ENCODE measurements at regions not wholly inside any gene's neighbourhood (a gene's known extent, or its start where the extent isn't known, plus 50 kb on each side); places are given as distances from the start of the nearest gene placed in this dataset.

DNA sequence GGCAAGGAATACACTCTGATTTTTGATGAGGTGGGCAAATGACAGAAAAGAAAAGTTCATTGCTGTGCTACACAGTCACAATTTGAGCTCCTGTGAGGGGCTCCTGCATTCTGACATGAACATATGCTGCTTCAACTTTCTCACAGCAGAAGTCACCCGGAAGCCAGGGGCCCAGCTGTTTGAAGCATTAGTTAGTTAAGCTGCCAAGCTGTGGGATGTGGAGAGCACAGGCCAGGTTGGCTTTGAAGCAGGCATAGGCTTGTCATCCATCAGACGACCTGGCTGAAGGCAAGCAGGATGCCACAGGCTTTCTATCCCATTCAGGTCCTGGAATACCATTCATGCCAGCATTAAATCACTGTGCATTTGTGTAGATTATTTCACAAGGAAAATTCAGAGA is 63.1 kb downstream of the MTNR1B start:
- H3K4me3 ChIP-seq (ENCODE audit: control insufficient read depth, low read depth, low read length): no peak overlapping the region
- TF ChIP-seq, protein P1, sequence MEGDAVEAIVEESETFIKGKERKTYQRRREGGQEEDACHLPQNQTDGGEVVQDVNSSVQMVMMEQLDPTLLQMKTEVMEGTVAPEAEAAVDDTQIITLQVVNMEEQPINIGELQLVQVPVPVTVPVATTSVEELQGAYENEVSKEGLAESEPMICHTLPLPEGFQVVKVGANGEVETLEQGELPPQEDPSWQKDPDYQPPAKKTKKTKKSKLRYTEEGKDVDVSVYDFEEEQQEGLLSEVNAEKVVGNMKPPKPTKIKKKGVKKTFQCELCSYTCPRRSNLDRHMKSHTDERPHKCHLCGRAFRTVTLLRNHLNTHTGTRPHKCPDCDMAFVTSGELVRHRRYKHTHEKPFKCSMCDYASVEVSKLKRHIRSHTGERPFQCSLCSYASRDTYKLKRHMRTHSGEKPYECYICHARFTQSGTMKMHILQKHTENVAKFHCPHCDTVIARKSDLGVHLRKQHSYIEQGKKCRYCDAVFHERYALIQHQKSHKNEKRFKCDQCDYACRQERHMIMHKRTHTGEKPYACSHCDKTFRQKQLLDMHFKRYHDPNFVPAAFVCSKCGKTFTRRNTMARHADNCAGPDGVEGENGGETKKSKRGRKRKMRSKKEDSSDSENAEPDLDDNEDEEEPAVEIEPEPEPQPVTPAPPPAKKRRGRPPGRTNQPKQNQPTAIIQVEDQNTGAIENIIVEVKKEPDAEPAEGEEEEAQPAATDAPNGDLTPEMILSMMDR (conservative IDR thresholded peaks at IDR 0.05; ENCODE audit: control insufficient read depth, insufficient read depth, low read depth, low read length): no peak
- DNase-seq (ENCODE audit: low read depth): no peak

DNA sequence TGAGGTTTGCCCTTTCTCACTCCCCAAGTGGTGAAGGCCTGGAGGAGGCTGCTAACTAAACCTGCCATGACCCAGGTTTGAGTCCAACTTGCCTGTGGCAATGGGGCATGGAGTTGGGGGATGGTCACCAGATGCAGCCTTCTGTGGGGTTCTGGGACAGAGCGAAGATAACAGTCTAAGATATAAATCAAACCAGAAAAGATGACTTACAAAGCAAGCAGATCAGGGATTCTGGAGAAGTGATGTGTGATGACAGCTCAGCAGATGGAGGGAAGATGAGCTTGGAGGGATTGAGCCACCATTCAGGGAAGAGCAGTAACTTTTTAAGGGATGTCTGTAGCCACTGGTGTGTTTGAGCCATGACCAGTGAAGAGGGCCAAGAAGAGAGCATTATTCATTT is 63.6 kb downstream of the MTNR1B start:
- no peak overlapping the region for H3K4me3 ChIP-seq (ENCODE audit: control insufficient read depth, low read depth, low read length)
- no peak for DNase-seq (ENCODE audit: low read depth)
- TF ChIP-seq, protein P1 (conservative IDR thresholded peaks at IDR 0.05; ENCODE audit: control insufficient read depth, insufficient read depth, low read depth, low read length): no peak

DNA sequence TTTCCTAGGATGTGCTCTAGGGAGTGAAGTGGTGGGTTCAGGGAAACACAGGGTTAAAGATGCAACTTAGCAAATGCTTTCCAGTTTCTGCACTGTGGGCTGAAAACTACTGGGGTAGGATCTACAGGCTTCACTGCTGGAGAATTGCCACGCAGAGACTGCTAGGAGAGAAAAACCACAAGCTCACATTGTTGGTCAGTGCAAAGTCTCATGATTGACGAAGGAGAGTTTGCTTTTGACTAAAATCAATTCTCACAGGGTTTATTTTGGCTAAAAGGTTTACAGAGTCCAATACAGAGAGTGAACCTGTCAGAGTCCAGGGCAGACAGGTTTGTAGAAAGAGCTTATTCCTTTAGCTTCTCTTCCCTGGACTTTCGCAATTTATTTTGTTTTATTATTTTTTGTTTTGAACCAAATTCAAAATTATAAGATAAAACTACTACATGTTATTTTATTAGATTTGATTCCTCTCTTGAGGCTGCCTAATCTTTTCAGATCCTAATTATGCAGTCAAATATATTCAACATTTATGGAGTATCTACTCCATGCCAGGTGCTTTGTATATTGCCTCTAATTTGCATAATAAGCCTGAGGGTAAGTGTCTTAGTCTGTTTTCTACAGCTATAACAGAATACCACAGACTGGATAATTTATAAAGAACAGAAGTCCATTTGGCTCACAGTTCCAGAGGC is 64.7 kb downstream of the MTNR1B start:
- peak; percentile 57 for DNase-seq (ENCODE audit: low read depth)
- TF ChIP-seq, protein P1 (conservative IDR thresholded peaks at IDR 0.05; ENCODE audit: control insufficient read depth, insufficient read depth, low read depth, low read length): no peak
- no peak overlapping the region for H3K4me3 ChIP-seq (ENCODE audit: control insufficient read depth, low read depth, low read length)

DNA sequence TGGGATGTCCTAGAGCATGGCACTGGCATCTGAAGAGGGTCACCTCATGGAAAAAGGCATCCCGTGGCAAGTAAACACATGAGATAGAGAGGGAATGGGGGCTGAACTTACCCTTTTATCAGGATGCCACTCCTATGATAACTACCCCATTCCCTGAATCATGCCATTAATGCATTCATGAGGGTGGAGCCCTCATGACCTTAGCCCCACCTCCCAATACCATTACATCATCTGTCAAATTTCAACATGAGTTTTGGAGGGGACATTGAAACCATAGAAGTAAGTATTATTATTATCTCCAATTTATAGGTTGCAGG is 65.2 kb downstream of the MTNR1B start:
- no peak overlapping the region for H3K4me3 ChIP-seq (ENCODE audit: control insufficient read depth, low read depth, low read length)
- no peak for DNase-seq (ENCODE audit: low read depth)
- TF ChIP-seq, protein P1 (conservative IDR thresholded peaks at IDR 0.05; ENCODE audit: control insufficient read depth, insufficient read depth, low read depth, low read length): no peak

DNA sequence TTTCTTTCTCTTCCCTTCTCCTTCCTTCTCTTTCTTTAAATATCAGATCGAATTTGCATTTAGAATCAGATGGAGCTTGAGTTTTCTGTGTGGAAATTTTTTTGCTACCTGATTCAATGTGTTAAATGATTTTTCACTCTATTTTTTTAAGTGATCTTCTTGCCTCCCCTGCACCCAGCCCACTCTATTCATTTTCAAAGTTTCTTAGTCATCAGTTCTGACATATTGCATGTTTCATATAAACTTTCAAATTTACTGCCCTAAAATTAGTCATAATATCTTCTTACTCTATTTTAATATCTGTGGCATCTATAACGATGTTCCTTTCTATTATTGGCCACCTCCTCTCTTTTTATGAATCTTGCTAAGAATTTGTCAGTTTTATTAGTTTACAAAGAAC is 69.1 kb downstream of the MTNR1B start:
- no peak overlapping the region for H3K4me3 ChIP-seq (ENCODE audit: control insufficient read depth, low read depth, low read length)
- TF ChIP-seq, protein P1 (conservative IDR thresholded peaks at IDR 0.05; ENCODE audit: control insufficient read depth, insufficient read depth, low read depth, low read length): no peak
- DNase-seq (ENCODE audit: low read depth): no peak

DNA sequence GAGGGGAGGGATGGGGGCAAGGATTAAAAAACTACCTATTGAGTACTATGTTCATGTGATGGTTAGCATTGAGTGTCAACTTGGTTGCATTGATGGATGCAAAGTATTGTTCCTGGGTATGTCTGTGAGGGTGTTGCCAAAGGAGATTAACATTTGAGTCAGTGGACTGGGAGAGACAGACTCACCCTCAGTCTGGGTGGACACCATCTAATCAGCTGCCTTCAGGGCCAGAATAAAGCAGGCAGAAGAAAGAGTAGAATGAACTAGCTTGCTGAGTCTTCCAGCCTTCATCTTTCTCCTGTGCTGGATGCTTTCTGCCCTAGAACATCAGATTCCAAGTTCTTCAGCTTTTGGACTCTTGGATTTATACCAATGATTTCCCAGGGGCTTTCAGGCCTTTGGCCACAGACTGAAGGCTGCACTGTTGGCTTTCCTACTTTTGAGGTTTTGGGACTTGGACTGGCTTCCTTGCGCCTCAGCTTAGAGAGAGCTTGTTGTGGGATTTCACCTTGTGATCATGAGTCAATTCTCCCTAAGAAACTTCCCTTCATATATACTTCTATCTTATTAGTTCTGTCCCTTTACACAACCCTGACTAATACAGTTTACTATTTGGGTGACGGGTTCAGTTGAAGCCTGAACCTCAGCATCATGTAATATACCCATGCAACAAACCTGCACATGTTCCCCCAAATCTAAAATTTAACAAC is 70.2 kb downstream of the MTNR1B start:
- H3K4me3 ChIP-seq (ENCODE audit: control insufficient read depth, low read depth, low read length): no peak overlapping the region
- peak; percentile 85 for DNase-seq (ENCODE audit: low read depth)
- TF ChIP-seq, protein P1 (conservative IDR thresholded peaks at IDR 0.05; ENCODE audit: control insufficient read depth, insufficient read depth, low read depth, low read length): no peak

Measured in fibroblast of mammary gland (primary cell).